HG03095 (cell line): ENCODE measurements at regions not wholly inside any gene's neighbourhood (a gene's known extent, or its start where the extent isn't known, plus 50 kb on each side); places are given as distances from the start of the nearest gene placed in this dataset.

Source experiments
- ATAC-seq: cut with Tn5 transposase; IDR thresholded peaks from one replicate; pipeline ENCODE4 v1.9.1; 2021; ENCODE audit warnings: moderate library complexity; ENCODE audit not compliant: unreplicated experiment

GRCh38 chrX:69028006-69028760 is 137.1 kb downstream of the PJA1 start:
- peak; percentile 92 for ATAC-seq

GRCh38 chrX:69027181-69028005 is 137.9 kb downstream of the PJA1 start:
- peak; percentile 45 for ATAC-seq

GRCh38 chrX:69025802-69026301 is 139.4 kb downstream of the PJA1 start:
- no peak for ATAC-seq

- ATAC-seq, result no peak
Measured at GRCh38 chrX:69024931-69025330, 140.3 kb downstream of the PJA1 start.

- no peak for ATAC-seq
Measured at GRCh38 chrX:69024161-69024736, 141.0 kb downstream of the PJA1 start.

GRCh38 chrX:69022430-69022829 is 142.8 kb downstream of the PJA1 start:
- ATAC-seq, result no peak

GRCh38 chrX:69021141-69021960 is 143.9 kb downstream of the PJA1 start:
- no peak for ATAC-seq

GRCh38 chrX:69020316-69020715 is 144.9 kb downstream of the PJA1 start:
- ATAC-seq, result no peak

- no peak for ATAC-seq
Measured at GRCh38 chrX:69019073-69019890, 146.0 kb downstream of the PJA1 start.

GRCh38 chrX:69018416-69019072 is 146.7 kb downstream of the PJA1 start:
- ATAC-seq, result no peak

GRCh38 chrX:69016293-69016941 is 148.8 kb downstream of the PJA1 start:
- no peak for ATAC-seq

GRCh38 chrX:69015564-69016292 is 149.5 kb downstream of the PJA1 start:
- ATAC-seq, result no peak

- ATAC-seq, result no peak
Measured at GRCh38 chrX:69015156-69015555, 150.1 kb downstream of the PJA1 start.

- no peak for ATAC-seq
Measured at GRCh38 chrX:69014200-69014599, 151.1 kb downstream of the PJA1 start.

GRCh38 chrX:69010339-69010738 is 154.9 kb downstream of the PJA1 start:
- ATAC-seq, result no peak

GRCh38 chrX:69000877-69001276 is 164.4 kb downstream of the PJA1 start:
- ATAC-seq, result no peak

GRCh38 chrX:68999931-69000330 is 165.3 kb downstream of the PJA1 start:
- no peak for ATAC-seq

GRCh38 chrX:68999356-68999755 is 165.9 kb downstream of the PJA1 start:
- ATAC-seq, result no peak
